ENCODE measurements at regions not wholly inside any gene's neighbourhood (a gene's known extent, or its start where the extent isn't known, plus 50 kb on each side); places are given as distances from the start of the nearest gene placed in this dataset.

- no peak for DNase-seq
Observed at GRCh38 chr1:5415606-5416005, 576.6 kb downstream of the NPHP4 start.

DNA sequence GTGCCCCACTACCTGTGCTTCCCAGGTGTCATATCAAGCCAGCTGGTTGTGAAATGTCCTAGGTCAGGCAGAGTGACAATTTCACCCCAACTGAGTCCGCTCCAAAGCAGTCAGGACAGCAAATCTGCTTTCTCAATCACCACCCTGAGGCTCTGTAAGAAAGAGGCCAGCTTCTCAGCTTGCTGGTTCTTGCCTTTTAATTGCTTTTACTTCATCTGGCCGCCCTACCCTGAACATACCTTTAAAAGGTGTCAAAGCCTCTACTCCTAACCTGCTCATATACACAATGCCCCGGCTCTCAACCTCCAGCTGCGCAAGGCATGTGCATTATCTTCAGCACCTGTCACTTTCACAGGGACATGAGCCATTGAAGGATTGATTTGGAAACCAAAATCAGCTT lies 581.6 kb downstream of the NPHP4 start:
- no peak for DNase-seq

- DNase-seq, result no peak
Observed at GRCh38 chr1:5408401-5408800, 583.8 kb downstream of the NPHP4 start.

- no peak for DNase-seq
Observed at GRCh38 chr1:5405263-5405662, 587.0 kb downstream of the NPHP4 start.

DNA sequence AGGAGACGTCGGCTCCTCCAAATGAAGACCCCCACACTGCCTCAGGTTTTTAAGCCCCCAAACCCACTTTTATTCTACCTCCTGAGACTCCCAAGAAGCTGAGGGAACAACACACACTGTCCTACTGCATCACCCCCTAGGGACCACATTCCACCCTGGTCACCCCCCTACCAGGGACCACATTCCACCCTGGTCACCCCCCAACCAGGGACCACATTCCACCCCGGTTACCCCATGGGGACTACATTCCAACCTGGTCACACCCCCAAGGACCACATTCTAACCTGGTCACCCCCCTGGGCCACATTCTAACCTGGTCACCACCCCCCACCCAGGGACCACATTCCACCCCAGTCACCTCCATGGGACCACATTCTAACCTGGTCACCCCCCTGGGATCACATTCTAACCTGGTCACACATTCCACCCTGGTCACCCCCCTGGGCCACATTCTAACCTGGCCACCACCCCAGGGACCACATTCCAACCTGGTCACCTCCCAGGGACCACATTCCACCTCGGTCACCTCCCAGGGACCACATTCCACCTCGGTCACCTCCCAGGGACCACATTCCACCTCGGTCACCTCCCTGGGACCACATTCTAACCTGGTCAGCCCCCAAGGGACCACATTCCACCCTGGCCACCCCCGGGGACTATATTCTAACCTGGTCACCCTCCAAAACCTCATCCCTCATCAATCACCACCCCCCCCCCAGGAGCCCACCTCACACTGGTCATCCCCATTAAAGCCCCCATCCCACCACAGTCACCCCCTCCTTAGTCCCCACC lies 587.6 kb downstream of the NPHP4 start:
- no peak for DNase-seq

GRCh38 chr1:5403935-5404334 lies 588.3 kb downstream of the NPHP4 start:
- DNase-seq, result no peak

GRCh38 chr1:5402618-5403017 lies 589.6 kb downstream of the NPHP4 start:
- DNase-seq, result no peak

DNA sequence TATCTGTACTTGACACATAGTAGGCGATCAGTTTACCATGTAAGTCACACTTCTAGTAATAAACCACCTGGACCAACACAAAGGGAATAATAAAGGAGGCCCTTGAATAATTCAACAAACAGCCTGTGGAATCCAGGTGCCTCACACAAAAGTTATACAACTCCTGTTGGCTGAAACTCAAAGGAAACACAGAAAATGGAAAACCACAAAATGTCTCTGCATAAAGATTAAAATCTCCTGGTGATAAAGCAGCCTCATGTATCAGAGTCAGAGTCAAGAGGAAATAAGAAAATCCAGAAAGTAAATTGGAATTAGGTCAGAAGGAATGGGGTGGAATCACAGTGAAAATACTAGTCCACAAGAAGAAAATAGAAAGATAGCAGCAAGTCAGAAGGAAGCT lies 592.5 kb downstream of the NPHP4 start:
- DNase-seq, result no peak

DNA sequence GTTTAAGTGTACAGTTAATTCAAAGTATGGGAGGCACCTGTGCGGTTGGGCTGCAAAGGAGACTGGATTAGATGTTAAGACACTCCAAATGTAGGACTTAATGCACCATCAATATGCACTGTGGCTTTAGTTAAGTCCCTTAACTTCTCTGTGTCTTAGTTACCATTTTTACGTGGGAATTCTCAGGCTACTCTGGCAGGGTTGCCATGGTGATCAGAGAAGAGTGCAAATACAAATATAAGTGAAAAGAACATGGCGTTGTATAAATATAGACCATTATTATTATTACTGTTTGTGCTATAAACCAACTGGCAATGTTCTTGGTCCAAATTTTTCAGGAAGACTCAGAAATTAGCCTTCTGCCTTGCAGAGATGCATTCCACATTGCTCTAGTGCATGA lies 595.6 kb downstream of the NPHP4 start:
- DNase-seq, result no peak

- no peak for DNase-seq
Observed at GRCh38 chr1:5394111-5394510, 598.1 kb downstream of the NPHP4 start.

DNA sequence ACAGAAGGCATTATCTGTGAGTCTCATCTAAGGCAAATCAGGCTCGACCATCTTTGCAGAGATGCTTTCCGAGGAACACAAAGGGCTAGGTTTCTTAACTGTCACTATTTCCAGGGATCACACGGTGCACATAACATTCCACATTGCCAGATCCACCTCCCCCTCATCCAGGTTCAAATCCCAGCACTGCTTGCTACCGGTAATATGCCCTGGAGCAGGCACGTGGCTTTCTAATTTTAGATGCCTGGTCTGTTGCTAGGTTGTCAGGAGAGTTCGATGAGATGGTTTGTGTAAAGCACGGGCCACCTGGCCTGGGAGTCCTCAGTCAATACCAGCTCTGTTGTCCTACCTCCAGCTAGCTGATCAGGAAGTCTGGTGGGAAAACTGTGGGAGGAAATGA lies 598.6 kb downstream of the NPHP4 start:
- no peak for DNase-seq

- DNase-seq, result no peak
Observed at GRCh38 chr1:5393146-5393545, 599.1 kb downstream of the NPHP4 start.

DNA sequence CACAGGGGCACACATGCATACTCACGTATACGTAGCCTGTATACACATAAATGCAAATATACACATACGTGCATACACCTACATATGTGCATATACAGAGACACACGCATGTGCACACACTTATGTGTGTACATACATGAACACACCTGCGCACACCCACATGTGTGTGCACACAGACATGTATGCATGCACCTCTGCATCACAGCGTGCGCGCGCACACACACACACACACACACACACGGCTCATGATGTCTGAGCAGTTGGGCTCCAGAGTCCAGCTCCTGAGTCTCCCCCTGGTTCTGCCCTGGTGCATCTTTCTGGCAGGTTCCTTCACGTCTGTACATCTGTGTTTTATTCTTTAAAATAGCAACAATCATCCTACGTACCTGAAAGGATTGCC lies 600.5 kb downstream of the NPHP4 start:
- DNase-seq, result no peak

GRCh38 chr1:5390504-5390903 lies 601.7 kb downstream of the NPHP4 start:
- DNase-seq, result no peak

- no peak for DNase-seq
Observed at GRCh38 chr1:5389101-5389885, 602.9 kb downstream of the NPHP4 start.

GRCh38 chr1:5388622-5389021 lies 603.6 kb downstream of the NPHP4 start:
- no peak for DNase-seq

DNA sequence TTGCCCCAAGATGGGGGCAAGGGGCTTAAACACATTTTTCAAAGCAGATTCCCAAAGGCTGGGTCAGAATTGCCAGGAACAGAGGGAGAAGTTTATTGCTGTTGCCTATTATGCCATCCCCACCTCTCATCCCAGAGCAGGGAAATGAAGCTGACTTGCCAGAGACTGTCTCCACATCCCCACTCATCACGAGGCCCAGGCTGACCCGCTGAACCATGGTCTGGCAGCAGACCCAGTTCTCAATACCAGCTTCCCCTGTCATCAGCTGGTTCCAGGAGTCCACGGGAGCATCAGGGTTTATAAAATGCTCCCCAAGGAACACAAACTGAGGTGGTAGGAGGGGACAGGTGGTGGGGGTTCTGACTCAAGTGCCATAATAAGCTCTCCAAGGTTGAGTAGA lies 605.9 kb downstream of the NPHP4 start:
- no peak for DNase-seq

DNA sequence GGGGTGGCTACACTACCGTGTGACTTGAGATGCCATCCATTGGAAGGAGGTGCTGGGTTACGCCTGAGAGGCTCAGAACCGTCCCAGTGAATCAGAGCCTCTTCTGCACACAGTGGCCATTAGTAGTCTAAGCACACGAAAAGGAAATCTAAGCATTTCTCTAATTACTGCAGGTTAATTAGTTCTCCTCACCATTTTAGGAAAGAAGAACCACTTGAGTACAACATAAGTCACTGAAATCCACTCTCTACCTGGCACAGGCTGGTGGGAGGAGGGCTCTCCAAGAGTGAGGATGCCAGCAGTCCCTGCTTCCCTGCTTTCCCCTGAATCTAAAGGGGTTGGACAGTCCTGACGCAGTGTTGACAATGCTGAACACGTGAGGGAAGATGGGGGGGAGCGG lies 606.3 kb downstream of the NPHP4 start:
- DNase-seq, result no peak

GRCh38 chr1:5385096-5385799 lies 607.0 kb downstream of the NPHP4 start:
- no peak for DNase-seq

GRCh38 chr1:5381491-5381890 lies 610.7 kb downstream of the NPHP4 start:
- DNase-seq, result no peak

GRCh38 chr1:5379176-5379759 lies 613.0 kb downstream of the NPHP4 start:
- peak; percentile 41 for DNase-seq

DNA sequence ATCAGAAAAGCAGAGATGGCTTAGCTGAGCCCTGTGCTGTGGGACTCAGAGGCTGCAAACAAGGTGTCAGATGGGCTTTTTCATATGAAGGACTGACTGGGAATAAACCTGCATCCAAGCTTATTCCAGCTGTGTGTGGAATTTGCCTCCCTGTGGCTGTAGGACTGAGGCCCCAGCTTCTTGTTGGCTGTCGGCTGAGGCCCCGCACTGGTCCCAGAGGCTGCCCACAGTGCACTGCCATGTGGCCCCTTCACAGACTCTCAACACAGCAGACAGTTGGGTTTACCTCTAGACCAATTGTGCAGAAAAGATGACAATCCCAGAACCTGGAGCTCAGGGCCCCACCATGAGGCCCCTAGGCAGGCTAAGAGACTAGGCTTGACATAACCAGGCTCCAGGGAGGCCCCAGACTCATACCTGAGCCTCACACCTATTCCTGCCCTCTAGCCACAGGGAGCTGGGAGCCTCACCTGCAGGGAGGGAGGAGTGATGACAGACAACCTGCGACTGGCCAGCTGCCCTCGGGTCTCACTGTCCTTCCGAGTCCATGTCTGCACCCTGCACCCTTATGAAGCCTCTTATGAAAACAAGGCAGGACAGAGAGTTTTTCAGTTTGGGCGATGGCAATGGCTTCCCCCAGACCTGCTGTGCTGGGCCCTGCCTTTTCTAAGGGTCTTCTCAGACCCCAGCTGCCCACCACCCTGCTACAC lies 615.5 kb downstream of the NPHP4 start:
- no peak for DNase-seq

Measured in skin of body (tissue), 1 donor.